HG03060 (cell line): ENCODE measurements at regions not wholly inside any gene's neighbourhood (a gene's known extent, or its start where the extent isn't known, plus 50 kb on each side); places are given as distances from the start of the nearest gene placed in this dataset.
"Not testable (repeated sequence)": the region's sequence is repeated elsewhere in the genome, so short reads cannot be mapped to it uniquely, and the experiment has no call there.

ENCODE experiments used
- ATAC-seq: cut with Tn5 transposase; IDR thresholded peaks from one replicate; pipeline ENCODE4 v1.9.1; 2021; ENCODE audit warnings: low read depth, moderate number of reproducible peaks; ENCODE audit not compliant: unreplicated experiment

DNA sequence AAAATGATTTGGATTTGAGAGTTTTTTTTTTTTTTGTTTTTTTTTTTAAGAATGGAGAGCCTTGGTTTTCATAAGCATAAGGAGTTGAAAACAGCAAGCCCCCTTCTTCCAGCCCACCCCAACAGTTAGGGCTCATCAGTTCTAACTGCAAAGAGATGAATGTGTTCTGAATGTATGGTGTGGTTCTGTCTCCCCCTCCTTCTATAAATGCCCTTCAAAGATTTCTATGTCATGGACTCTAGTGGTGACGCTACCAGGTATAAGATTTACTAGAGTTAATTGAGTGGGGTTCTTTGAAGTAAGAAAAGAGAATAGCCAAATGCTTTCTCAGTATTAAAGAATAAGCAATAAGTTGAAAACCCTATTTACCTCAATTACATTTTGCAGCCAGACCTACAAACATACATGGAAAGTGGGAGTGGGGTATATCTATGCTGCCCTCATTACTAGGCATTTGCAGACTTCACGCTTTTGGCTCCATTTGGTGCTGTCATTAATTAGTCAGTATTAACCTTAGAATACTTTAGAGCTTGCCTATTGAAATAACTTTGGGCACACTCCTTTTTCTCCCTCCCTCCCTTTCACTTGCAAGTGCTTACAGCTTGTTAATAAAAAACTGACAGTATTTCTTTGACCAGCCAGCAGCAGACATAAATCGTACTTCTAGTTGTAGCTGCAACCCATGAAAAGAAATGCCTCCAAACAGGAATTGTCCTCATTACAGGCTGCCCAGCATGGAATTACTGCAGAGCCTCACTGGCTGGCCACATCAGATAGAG lies 667.2 kb upstream of the ZNF608 start:
- no peak for ATAC-seq

- ATAC-seq = no peak
Measured at GRCh38 chr5:125415126-125415525, 668.7 kb upstream of the ZNF608 start.

- ATAC-seq = no peak
Measured at GRCh38 chr5:125416055-125416454, 669.6 kb upstream of the ZNF608 start.

DNA sequence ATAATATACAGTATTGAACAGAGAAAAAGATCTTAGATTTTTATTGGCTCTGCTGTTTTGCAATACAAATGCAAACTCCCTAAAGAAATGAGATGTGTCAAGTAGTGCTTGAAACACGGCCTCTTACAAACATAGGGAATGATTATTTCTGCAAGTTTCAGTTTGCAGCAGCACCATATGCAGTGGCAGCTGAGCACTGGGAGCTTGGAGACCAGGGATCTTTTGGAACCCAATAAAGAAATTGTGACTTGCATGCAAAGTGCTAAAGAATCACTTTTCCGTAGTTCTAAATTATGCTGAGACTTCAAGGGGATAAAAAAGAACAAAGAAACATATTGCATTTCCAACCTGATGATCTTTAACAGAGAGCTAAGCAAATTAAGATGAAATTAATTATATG lies 674.6 kb upstream of the ZNF608 start:
- no peak for ATAC-seq

DNA sequence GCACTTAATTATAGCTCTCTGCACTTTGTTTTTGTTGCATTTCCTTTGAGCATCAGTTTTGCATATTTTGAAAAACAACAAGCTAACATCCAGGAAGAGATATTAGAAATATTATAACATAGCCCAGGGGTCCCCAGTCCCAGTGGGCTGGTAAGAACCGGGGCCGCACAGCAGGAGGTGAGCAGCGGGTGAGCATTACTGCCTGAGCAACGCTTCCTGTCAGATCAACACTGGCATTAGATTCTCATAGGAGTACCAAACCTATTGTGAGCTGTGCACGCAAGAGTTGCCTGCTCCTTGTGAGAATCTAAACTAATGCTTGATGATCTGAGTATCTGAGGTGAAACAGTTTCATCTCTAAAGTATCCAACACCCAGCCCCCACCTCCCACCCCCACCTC lies 675.9 kb upstream of the ZNF608 start:
- no peak for ATAC-seq

DNA sequence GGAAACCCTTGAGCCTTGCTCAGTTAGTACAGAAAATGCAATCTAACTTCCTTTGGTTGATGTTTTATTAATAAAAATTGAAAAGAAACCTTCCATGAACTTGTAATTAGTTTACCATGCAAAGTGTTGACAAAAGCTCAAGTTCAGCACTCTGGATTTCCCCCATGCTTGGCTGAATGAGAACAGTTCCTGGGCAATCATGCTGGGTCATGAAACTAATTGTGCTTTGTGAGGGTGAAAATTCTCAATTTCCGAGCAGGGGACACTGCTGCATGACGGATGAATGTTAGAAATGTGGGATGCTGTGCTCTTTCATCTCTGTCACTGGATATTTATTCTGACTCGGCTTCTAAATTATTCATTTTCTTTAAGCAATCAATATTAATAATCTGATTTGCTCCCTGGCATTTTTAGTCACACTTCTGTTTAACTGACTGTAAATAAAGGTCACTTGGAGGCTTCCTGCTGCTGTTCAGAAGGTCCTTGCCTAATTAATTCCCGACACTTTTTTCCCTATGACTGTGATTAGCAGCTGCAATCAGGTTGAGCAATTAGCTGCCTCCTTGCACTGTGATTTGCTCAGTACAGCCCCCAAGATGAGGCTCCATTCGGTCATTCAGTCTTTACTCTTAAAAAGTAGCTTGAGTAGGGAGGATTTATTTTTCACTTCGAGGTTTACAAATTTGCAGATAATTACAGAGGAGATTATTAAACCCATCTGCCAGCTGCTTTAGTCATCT lies 678.1 kb upstream of the ZNF608 start:
- no peak for ATAC-seq

- no peak for ATAC-seq
Measured at GRCh38 chr5:125429498-125429897, 683.1 kb upstream of the ZNF608 start.

DNA sequence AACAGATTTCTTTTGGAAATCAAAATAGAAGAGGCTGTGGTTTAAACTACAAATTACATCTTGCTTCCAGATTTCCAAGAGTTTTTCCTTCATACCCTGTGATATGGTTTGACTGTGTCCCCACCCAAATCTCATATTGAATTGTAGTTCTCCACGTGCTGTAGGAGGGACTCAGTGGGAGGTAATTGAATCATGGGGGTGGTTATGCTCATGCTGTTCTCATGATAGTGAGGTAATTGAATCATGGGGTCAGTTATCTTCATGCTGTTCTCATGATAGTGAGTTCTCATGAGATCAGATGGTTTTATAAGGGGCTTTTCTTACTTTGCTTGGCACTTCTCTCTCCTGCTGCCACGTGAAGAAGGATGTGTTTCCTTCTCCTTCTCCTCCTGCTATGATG lies 687.0 kb upstream of the ZNF608 start:
- ATAC-seq = no peak

DNA sequence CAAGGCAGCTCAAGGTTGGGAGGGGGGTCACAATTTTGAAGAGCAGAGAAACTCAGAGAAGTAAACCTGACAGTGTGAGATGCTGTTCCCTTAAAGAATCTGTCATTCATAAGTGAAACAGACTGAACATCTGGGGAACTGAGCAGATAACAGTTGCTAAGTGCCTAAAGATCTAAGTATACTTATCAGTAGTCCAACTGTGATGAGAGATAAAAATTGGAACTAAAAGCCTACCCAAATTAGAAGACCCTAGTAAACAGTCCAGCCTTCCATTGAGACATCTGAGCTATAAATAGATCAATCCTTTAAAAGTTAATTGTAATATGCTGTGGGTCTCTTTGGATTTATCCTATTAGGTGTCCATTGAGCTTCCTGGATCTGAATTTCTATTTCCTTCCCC lies 692.8 kb upstream of the ZNF608 start:
- ATAC-seq = no peak

DNA sequence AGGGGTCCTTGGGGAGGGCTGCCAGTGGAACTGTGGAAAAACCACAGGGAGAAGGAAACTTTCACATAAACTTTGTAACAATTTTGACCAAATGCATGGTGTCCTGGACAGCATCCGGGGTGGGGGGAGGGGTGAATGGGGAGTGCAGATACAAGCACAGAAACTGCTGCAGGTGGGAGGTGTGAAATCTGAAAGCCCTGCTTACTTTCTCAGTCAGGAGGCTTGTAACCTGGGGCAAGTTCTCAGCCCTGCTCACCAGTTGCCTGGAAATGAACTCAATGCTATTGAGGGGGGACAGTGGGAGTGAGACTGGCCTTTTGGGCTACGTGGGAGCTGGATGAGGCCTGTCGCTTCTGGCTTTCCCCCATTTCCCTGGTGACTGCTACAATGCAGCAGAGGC lies 694.5 kb upstream of the ZNF608 start:
- ATAC-seq = no peak

DNA sequence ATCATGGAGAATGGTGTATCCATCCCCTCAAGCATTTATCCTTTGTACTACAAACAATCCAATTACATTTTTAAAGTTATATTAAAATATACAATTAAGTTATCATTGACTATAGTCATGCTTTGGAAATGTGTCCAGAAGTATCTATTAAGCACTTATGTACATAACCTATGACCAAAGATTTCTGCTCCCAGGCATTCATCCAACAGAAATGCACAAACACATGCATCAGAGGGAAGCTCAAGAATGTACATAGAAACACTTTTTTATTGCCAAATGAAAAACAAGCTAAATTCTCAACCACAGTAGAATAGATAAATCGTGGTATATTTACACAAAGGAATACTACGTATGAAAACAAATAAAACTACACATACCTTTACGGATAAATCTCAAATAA lies 700.5 kb upstream of the ZNF608 start:
- ATAC-seq = no peak

DNA sequence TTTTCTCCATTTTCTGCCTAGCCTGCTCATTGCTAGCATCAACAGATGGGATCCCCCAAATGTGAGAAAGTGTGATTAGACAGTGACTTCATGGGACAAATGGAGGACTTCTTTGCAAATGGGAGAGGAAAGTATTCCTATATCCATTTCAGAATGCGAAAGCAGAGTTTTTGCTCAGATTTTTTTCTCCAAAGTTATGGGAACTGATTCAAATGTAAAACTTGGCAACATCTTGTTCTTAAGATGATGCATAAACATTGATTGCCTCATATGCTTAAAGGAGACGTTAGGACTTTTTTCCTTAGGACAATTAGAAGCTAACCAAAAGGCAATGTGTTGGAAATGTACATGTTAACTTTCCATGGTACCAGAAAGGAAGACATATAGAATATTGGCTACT lies 704.3 kb upstream of the ZNF608 start:
- no peak for ATAC-seq

DNA sequence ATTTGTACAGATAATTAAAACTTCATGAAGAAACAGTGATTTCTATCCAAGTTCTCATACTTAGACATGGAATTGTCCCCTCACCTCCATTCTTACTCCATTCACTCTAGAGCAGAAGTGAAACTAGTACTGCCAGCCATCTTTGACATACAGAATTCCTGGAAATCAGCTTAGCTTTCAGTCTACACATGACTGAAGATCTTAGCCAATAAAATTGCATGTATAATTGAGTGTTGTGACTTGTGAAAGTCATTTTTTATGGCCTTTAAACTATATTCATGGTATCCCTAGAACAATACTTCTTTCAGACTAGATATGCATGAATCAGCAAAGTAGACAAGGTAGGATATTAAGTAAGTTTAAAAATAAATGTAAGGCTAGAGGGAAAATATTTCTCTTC lies 705.2 kb upstream of the ZNF608 start:
- ATAC-seq = no peak

DNA sequence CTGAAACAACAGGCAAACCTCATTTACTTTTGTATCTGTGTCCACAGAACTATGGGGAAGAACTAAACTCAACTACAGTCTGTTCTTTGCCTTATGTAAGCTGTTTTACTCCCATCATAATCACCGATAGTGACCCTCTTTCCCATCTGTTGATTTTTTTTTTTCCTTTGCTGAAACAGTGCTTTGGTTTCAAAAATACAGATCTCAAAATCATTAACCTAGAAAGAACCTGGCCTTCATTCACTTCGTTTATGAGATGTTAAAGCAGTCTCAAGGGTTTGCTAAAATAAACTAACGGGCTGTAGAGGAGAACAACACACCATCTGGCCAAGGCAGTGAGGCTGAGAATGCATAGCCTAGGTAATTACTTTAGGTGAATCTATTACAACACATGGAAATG lies 706.6 kb upstream of the ZNF608 start:
- no peak for ATAC-seq

DNA sequence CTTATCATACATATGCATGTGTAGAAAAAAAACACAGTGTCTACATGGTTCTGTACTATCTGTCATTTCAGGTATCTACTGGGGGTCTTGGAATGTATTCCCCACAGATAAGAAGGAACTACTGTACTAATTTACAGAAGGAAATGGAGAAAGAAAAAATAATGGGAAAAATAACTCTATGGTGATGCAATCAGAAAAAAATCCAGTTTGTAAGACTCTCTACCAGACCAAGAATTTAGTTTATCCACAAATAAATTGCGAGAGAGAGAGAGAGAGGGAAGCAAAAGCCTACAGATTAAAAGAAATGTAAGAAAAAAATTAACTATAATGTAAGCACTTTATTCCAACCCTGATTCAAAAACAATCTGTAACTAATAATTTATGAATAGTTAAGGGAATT lies 708.6 kb upstream of the ZNF608 start:
- ATAC-seq = no peak

DNA sequence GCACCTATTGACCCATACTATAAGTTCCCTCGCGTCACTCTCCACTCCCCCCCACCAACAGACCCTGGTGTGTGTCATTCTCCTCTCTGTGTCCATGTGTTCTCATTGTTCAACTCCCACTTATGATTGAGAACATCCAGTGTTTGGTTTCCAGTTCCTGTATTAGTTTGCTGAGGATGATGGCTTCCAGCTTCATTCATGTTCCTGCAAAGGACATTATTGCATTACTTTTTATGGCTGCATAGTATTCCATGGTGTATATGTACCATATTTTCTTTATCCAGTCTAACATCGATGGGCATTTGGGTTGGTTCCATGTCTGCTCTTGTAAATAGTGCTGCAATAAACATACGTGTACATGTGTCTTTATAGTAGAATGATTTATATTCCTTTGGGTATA lies 709.6 kb upstream of the ZNF608 start:
- not testable (repeated sequence) for ATAC-seq

DNA sequence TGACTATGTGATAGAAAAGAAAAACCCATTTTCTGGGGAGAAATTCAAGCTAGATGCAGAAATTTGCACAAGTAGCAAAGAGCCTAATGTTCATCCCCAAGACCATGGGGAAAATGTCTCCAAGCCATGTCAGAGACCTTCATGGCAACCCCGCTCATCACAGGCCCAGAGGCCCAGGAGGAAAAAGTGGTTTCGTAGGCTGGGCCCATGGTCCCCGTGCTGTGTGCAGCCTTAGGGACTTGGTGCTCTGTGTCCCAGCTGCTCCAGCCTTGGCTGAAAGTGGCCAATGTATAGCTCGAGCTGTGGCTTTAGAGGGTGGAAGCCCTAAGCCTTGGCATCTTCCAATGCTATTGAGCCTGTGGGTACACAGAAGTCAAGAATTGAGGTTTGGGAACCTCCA lies 711.2 kb upstream of the ZNF608 start:
- ATAC-seq = no peak

- ATAC-seq = not testable (repeated sequence)
Measured at GRCh38 chr5:125458949-125459348, 712.5 kb upstream of the ZNF608 start.

DNA sequence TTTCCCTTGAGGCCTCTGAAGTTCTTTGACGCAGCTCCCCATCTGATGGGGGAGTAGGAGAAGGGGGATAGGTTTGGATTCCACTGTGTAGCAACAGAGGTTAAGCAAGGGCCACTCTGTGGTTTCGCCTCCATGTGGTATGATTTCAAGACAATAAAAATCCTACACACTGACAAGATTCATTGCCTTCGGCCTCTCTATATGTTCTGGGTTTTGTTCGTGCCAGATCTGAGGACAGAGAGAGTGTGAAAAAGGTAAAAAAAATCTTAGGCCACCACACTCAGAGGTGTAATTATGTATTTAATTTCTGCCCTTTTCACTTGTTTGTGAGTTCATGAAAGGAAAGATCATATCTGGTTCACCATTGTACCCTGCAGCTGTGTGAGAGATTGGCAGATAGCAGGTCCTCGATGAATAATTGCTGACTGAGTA lies 715.2 kb upstream of the ZNF608 start:
- no peak for ATAC-seq

DNA sequence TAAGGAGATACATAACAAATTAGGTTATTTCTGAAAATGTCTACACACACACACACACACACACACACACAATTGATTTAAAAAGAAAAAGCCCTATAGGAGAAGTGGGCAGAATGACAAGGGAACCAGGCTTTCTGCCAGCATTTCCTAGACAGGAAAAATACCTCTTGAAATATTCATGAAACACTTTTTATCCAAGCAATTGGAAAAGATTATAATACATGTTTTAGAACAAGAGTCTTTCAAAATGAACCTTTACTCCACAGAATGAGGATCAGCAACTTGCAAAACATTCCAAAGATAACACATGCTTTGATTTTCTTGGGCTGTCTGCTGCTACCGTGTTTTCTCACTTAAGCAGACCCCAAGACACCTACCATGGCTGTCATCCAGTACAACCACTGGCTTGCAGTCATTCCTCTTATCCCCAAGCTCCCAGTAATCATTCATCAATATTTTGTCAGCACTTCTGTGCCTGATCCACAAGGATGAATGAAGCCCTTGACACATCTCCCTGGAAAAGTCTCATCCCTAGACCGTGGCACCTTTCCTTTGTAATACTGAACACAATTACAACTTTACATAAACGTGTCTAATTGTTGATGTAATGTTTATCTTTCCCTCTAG lies 717.1 kb upstream of the ZNF608 start:
- ATAC-seq = no peak

DNA sequence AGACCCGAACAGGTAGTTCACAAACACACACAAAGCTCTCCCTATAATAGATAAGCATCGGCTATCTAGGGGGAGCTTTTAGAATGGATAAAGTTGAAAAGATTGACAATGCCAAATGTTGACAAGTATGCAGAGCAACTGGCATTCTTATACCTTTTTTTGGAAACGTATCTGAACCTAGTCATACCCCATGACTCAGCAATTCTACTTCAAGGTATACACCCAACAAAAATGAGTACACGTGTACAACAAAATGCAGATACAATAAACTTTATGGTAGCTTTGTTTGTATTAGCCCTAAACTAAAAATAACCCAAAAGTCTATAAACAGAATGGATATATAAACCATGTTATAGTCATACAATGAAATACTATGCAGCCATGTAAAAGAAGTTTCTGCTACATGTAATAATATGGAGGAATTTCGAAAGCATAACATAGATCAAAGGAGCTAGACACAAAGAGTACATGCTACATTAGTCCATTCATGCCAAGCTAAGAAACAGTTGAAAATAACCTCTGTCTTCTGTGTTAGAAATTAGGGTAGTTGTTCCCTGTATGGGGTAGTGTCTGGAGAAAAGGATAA lies 718.5 kb upstream of the ZNF608 start:
- no peak for ATAC-seq
